B cell (primary cell): ENCODE measurements at regions not wholly inside any gene's neighbourhood (a gene's known extent, or its start where the extent isn't known, plus 50 kb on each side); places are given as distances from the start of the nearest gene placed in this dataset.

Experiments used
- ATAC-seq: fragments of 200-7000 bp; cut with Tn5 transposase; one replicate; pipeline ENCODE4 v1.10.0; 2021; ENCODE audit warnings: low read depth, mild to moderate bottlenecking, moderate number of reproducible peaks, moderate library complexity
- CTCF ChIA-PET: fragments of 350-600 bp; sonication (Branson Sonifier 250); formaldehyde crosslinking; loops from one replicate; lab custom pipeline; 2021; ENCODE audit warnings: antibody characterized with exemption, inconsistent platforms; lab: Charles Lee
- POLR2A ChIA-PET: fragments of 350-600 bp; sonication (Branson Sonifier 250); formaldehyde crosslinking; loops from one replicate; lab custom pipeline; 2021; ENCODE audit warnings: antibody characterized with exemption; lab: Charles Lee
- DNase-seq: peaks from one replicate; pipeline ENCODE4 v3.0.0; 2013
- H2AFZ ChIP-seq: 2 replicates; pipeline ENCODE4 v1.6.1; 2012; ENCODE audit warnings: mild to moderate bottlenecking, low read depth, low read length; ENCODE audit not compliant: insufficient read depth, poor library complexity, severe bottlenecking
- H3K27ac ChIP-seq, 2 donors: 1 replicate in 1 of 2; 2 replicates in 1 of 2; pipeline ENCODE4 v1.5.1; 2012 to 2013; ENCODE audit warnings: low read length in 2 of 2, mild to moderate bottlenecking in 2 of 2, moderate library complexity in 1 of 2
- H3K27me3 ChIP-seq, 4 experiments: fragments of 200-600 bp in 1 of 4; sonication (generic) in 1 of 4; replicated peaks in 1 of 4; 1 replicate in 2 of 4; 2 replicates in 2 of 4; pipeline versions ENCODE4 v1.6.1 to v1.7.0; 2013 to 2016; ENCODE audit warnings: low read length in 3 of 4, mild to moderate bottlenecking in 2 of 4, mixed read lengths in 1 of 4, moderate library complexity in 1 of 4; ENCODE audit not compliant: insufficient read depth in 4 of 4, control insufficient read depth in 3 of 4; ENCODE audit errors: control extremely low read depth in 1 of 4
- H3K36me3 ChIP-seq, 2 experiments: replicated peaks in 1 of 2; 1 replicate in 1 of 2; 2 replicates in 1 of 2; pipeline versions ENCODE4 v1.6.1 to v1.7.1; 2013; ENCODE audit warnings: low read length in 1 of 2; ENCODE audit not compliant: insufficient read depth in 2 of 2, control insufficient read depth in 1 of 2; ENCODE audit errors: control extremely low read depth in 1 of 2, extremely low read depth in 1 of 2
- H3K4me1 ChIP-seq, 2 donors: fragments of 200-600 bp in 1 of 2; sonication (generic) in 1 of 2; 1 replicate in 1 of 2; 2 replicates in 1 of 2; pipeline versions ENCODE4 v1.5.1 to v1.6.1; 2013 to 2017; ENCODE audit warnings: low read length in 2 of 2; ENCODE audit not compliant: control insufficient read depth in 2 of 2, insufficient read depth in 2 of 2
- H3K4me2 ChIP-seq: replicated peaks from 2 replicates; pipeline ENCODE3; 2012; ENCODE audit warnings: mild to moderate bottlenecking, low read depth, low read length; ENCODE audit not compliant: poor library complexity, severe bottlenecking
- H3K4me3 ChIP-seq, 5 experiments: fragments of 200-600 bp in 1 of 5; sonication (generic) in 1 of 5; 1 replicate in 3 of 5; 2 replicates in 2 of 5; pipeline versions ENCODE4 v1.5.1 to v1.7.0; 2011 to 2016; ENCODE audit warnings: low read length in 4 of 5, mild to moderate bottlenecking in 4 of 5, low read depth in 2 of 5, control low read depth in 1 of 5, moderate library complexity in 1 of 5; ENCODE audit not compliant: insufficient read depth in 1 of 5; ENCODE audit errors: control extremely low read depth in 1 of 5, extremely low read depth in 1 of 5
- H3K79me2 ChIP-seq: fragments of 200-600 bp; sonication (generic); one replicate; pipeline ENCODE4 v1.6.0; 2016; ENCODE audit warnings: low read length; ENCODE audit not compliant: control insufficient read depth, insufficient read depth
- H3K9ac ChIP-seq: fragments of 200-600 bp; sonication (generic); 2 replicates; pipeline ENCODE4 v1.6.1; 2017; ENCODE audit warnings: mild to moderate bottlenecking, low read length, moderate library complexity
- H3K9me3 ChIP-seq, 3 donors: one replicate each; pipeline versions ENCODE4 v1.6.1 to v1.7.1; 2013; ENCODE audit warnings: low read length in 2 of 3; ENCODE audit not compliant: control insufficient read depth in 2 of 3, insufficient read depth in 1 of 3; ENCODE audit errors: control extremely low read depth in 1 of 3
- H4K20me1 ChIP-seq: 2 replicates; pipeline ENCODE4 v1.6.0; 2012; ENCODE audit warnings: mild to moderate bottlenecking, low read length; ENCODE audit not compliant: insufficient read depth, control insufficient read depth, poor library complexity, severe bottlenecking
- H3K27ac Mint-ChIP-seq: one replicate; pipeline ENCODE4 v1.8.0; 2021; ENCODE audit warnings: mixed read lengths
- H3K27me3 Mint-ChIP-seq: one replicate; pipeline ENCODE4 v1.8.0; 2021; ENCODE audit warnings: mixed read lengths
- H3K4me1 Mint-ChIP-seq: one replicate; pipeline ENCODE4 v1.8.0; 2021; ENCODE audit warnings: mixed read lengths
- H3K4me3 Mint-ChIP-seq: one replicate; pipeline ENCODE4 v1.8.0; 2021; ENCODE audit warnings: mixed read lengths
- H3K9me3 Mint-ChIP-seq: one replicate; pipeline ENCODE4 v1.8.0; 2022; ENCODE audit warnings: mixed read lengths; ENCODE audit not compliant: insufficient read depth
- EZH2 ChIP-seq: IDR thresholded peaks from 2 replicates; pipeline ENCODE4 v1.6.1; 2012; ENCODE audit warnings: borderline replicate concordance, low read depth, mild to moderate bottlenecking, moderate library complexity, low read length; ENCODE audit not compliant: insufficient read depth, poor library complexity, severe bottlenecking
- WGBS: methylation state at CpG from one replicate; pipeline ENCODE4 v1.1.5; 2013; ENCODE audit warnings: missing lambda C conversion rate; ENCODE audit not compliant: insufficient coverage; 5-methylcytosine and 5-hydroxymethylcytosine counted together
- intact Hi-C: fragments of 100-400 bp; cut with micrococcal nuclease; formaldehyde crosslinking; loops from one replicate; pipeline ENCODE4 v1.10.0; 2022
- TF ChIP-seq, protein P1 (sequence below): fragments of 200-600 bp; IDR thresholded peaks from one replicate; pipeline ENCODE4 v1.8.0; 2022; ENCODE audit warnings: antibody characterized with exemption, mild to moderate bottlenecking

GRCh38 chr13:88857256-88857655 lies 1186.1 kb downstream of the SLITRK5 start:
- ChIA-PET POLR2A (no interaction called here), CTCF (no interaction called here)
- no peaks in the 10 kb centered on the region for H3K36me3 ChIP-seq
- H4K20me1 ChIP-seq, result no peaks in the 10 kb centered on the region
- no peak overlapping the region for H3K4me2 ChIP-seq
- peaks cover 0 to 3% (median 3%) of the 10 kb centered on the region in 3 donors for H3K9me3 ChIP-seq
- ATAC-seq, result no peak
- Mint-ChIP-seq H3K27ac (no peak overlapping the region), H3K4me1 (no peaks in the 10 kb centered on the region), H3K27me3 (no peaks in the 10 kb centered on the region), H3K4me3 (no peak overlapping the region), H3K9me3 (peaks cover 3% of the 10 kb centered on the region)
- H3K4me3 ChIP-seq, result no peak overlapping the region
- no peak overlapping the region for H2AFZ ChIP-seq
- H3K79me2 ChIP-seq, result no peaks in the 10 kb centered on the region
- H3K27me3 ChIP-seq, result no peaks in the 10 kb centered on the region
- no peak for TF ChIP-seq EZH2
- TF ChIP-seq, protein P1, sequence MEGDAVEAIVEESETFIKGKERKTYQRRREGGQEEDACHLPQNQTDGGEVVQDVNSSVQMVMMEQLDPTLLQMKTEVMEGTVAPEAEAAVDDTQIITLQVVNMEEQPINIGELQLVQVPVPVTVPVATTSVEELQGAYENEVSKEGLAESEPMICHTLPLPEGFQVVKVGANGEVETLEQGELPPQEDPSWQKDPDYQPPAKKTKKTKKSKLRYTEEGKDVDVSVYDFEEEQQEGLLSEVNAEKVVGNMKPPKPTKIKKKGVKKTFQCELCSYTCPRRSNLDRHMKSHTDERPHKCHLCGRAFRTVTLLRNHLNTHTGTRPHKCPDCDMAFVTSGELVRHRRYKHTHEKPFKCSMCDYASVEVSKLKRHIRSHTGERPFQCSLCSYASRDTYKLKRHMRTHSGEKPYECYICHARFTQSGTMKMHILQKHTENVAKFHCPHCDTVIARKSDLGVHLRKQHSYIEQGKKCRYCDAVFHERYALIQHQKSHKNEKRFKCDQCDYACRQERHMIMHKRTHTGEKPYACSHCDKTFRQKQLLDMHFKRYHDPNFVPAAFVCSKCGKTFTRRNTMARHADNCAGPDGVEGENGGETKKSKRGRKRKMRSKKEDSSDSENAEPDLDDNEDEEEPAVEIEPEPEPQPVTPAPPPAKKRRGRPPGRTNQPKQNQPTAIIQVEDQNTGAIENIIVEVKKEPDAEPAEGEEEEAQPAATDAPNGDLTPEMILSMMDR, result no peak
- no peak for DNase-seq
- H3K4me1 ChIP-seq, result no peaks in the 10 kb centered on the region
- intact Hi-C loops, result no loop called here
- no peak overlapping the region for H3K9ac ChIP-seq
- 88% methylated on average over 1 of the region's 1 CpG for WGBS
- H3K27ac ChIP-seq, result no peak overlapping the region

DNA sequence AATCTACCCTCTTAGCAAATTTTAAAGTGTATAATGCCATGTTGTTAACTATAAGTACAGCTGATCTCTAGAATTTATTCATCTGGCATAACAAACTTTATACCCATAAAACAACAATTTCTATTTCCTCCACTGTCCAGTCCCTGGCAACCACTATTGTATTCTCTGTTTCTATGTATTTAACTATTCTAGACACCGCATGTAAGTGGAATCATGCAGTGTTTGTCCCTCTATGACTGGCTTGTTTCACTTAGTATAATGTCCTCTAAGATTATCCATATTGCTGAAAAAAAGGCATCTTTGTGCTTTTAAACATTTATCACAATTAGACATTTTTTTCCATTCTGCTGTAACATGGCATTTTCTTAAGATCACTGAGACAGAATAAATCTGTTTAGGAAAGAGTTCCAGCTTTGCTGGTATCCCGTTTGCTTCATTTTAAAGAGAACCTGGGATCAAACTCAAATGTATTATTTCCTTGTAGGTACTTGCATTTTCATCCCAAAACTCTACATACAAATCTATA lies 1191.0 kb downstream of the SLITRK5 start:
- intact Hi-C loops, result no loop called here
- no CpG with 5 or more reads among the region's 2 CpGs for WGBS
- DNase-seq, result no peak
- H3K27me3 Mint-ChIP-seq, result no peaks in the 10 kb centered on the region
- Histone ChIP-seq H3K27me3 (no peaks in the 10 kb centered on the region), H3K4me3 (no peak overlapping the region), H3K27ac (no peak overlapping the region), H2AFZ (no peak overlapping the region), H3K9ac (no peak overlapping the region), H3K79me2 (no peaks in the 10 kb centered on the region), H4K20me1 (no peaks in the 10 kb centered on the region), H3K4me2 (no peak overlapping the region), H3K9me3 (peaks cover 0 to 3% (median 2%) of the 10 kb centered on the region in 3 donors), H3K36me3 (no peaks in the 10 kb centered on the region), H3K4me1 (no peaks in the 10 kb centered on the region)
- H3K4me3 Mint-ChIP-seq, result no peak overlapping the region
- no peaks in the 10 kb centered on the region for H3K9me3 Mint-ChIP-seq
- no peak for ATAC-seq
- ChIA-PET POLR2A (no interaction called here), CTCF (no interaction called here)
- H3K27ac Mint-ChIP-seq, result no peak overlapping the region
- H3K4me1 Mint-ChIP-seq, result no peaks in the 10 kb centered on the region
- TF ChIP-seq, protein P1, result no peak
- TF ChIP-seq EZH2, result no peak
